GM23248 (cell line): ENCODE measurements at regions not wholly inside any gene's neighbourhood (a gene's known extent, or its start where the extent isn't known, plus 50 kb on each side); places are given as distances from the start of the nearest gene placed in this dataset.

Experiments used
- DNase-seq: peaks from one replicate; pipeline ENCODE4 v3.0.0-alpha.2; 2015
- H2AFZ ChIP-seq: fragments of 200-600 bp; sonication (generic); 2 replicates; pipeline ENCODE4 v1.6.1; 2016; ENCODE audit warnings: antibody characterized with exemption
- H3F3A ChIP-seq: fragments of 200-600 bp; sonication (generic); 2 replicates; pipeline ENCODE4 v1.6.1; 2016; ENCODE audit warnings: mild to moderate bottlenecking, antibody characterized with exemption, mixed run types; ENCODE audit not compliant: insufficient read depth
- H3K27ac ChIP-seq: fragments of 200-600 bp; sonication (generic); 2 replicates; pipeline ENCODE4 v1.5.1; 2016; ENCODE audit warnings: mild to moderate bottlenecking
- H3K27me3 ChIP-seq: fragments of 200-600 bp; sonication (generic); replicated peaks from 2 replicates; pipeline ENCODE4 v1.6.1; 2016; ENCODE audit warnings: mild to moderate bottlenecking; ENCODE audit not compliant: insufficient read depth
- H3K36me3 ChIP-seq: fragments of 200-600 bp; sonication (generic); 2 replicates; pipeline ENCODE4 v1.6.1; 2016; ENCODE audit warnings: low read depth, mild to moderate bottlenecking
- H3K4me1 ChIP-seq: fragments of 200-600 bp; sonication (generic); 2 replicates; pipeline ENCODE4 v1.6.1; 2016; ENCODE audit warnings: mild to moderate bottlenecking; ENCODE audit not compliant: insufficient read depth
- H3K4me2 ChIP-seq: fragments of 200-600 bp; sonication (generic); one replicate; pipeline ENCODE4 v1.6.1; 2016; ENCODE audit warnings: mild to moderate bottlenecking; ENCODE audit not compliant: unreplicated experiment
- H3K4me3 ChIP-seq: fragments of 200-600 bp; sonication (generic); 2 replicates; pipeline ENCODE4 v1.5.1; 2016; ENCODE audit warnings: mild to moderate bottlenecking
- H3K79me2 ChIP-seq: fragments of 200-600 bp; sonication (generic); 2 replicates; pipeline ENCODE4 v1.6.1; 2016; ENCODE audit warnings: mild to moderate bottlenecking; ENCODE audit not compliant: insufficient read depth
- H3K9ac ChIP-seq: fragments of 200-600 bp; sonication (generic); 2 replicates; pipeline ENCODE4 v1.6.1; 2016; ENCODE audit warnings: mild to moderate bottlenecking
- H3K9me2 ChIP-seq: fragments of 200-600 bp; sonication (generic); 2 replicates; pipeline ENCODE4 v1.6.1; 2016; ENCODE audit warnings: mixed run types, mild to moderate bottlenecking, moderate library complexity; ENCODE audit not compliant: insufficient read depth
- H3K9me3 ChIP-seq: fragments of 200-600 bp; sonication (generic); one replicate; pipeline ENCODE4 v1.6.1; 2017; ENCODE audit warnings: low read depth
- H4K20me1 ChIP-seq: fragments of 200-600 bp; sonication (generic); 2 replicates; pipeline ENCODE4 v1.6.0; 2016; ENCODE audit not compliant: insufficient read depth
- EZH2 ChIP-seq: fragments of 200-600 bp; sonication (generic); IDR thresholded peaks from 2 replicates; pipeline ENCODE4 v1.6.1; 2018; ENCODE audit warnings: antibody characterized with exemption, mild to moderate bottlenecking; ENCODE audit not compliant: insufficient read depth, poor library complexity, severe bottlenecking
- EZH2phosphoT487 ChIP-seq: fragments of 200-600 bp; sonication (generic); IDR thresholded peaks from 2 replicates; pipeline ENCODE4 v1.6.1; 2018; ENCODE audit warnings: antibody characterized with exemption, moderate library complexity, mild to moderate bottlenecking, low read depth; ENCODE audit not compliant: insufficient read depth
- WGBS, 2 experiments: methylation state at CpG; one replicate each; pipeline ENCODE4 v1.1.6; 2015 to 2017; ENCODE audit warnings: low lambda C conversion rate in 2 of 2, low coverage in 1 of 2; ENCODE audit errors: missing lambda C conversion rate in 2 of 2; 5-methylcytosine and 5-hydroxymethylcytosine counted together
- in situ Hi-C: fragments of 300-500 bp; cut with MboI; formaldehyde crosslinking; loops from 2 replicates; pipeline ENCODE4 v1.15.0; 2020

- WGBS, 2 experiments = 86 to 90% methylated on average over 5 of the region's 5 CpGs
- Histone ChIP-seq H2AFZ (no peak overlapping the region), H3K9me3 (no peaks in the 10 kb centered on the region), H3F3A (no peaks in the 10 kb centered on the region), H3K36me3 (no peaks in the 10 kb centered on the region), H3K9me2 (no peaks in the 10 kb centered on the region), H3K27me3 (no peaks in the 10 kb centered on the region), H3K9ac (no peak overlapping the region), H3K4me3 (no peak overlapping the region), H3K4me1 (peaks cover 9% of the 10 kb centered on the region), H3K27ac (no peak overlapping the region), H4K20me1 (no peaks in the 10 kb centered on the region), H3K79me2 (no peaks in the 10 kb centered on the region), H3K4me2 (no peak overlapping the region)
- in situ Hi-C loops = no loop called here
- no peak for DNase-seq
- no peak for TF ChIP-seq EZH2phosphoT487
- TF ChIP-seq EZH2 = no peak
Measured at GRCh38 chr12:89169321-89169720, 183.0 kb downstream of the DUSP6 start.

GRCh38 chr12:89167986-89168385 lies 184.3 kb downstream of the DUSP6 start:
- Histone ChIP-seq H3K9ac (no peak overlapping the region), H3K9me3 (no peaks in the 10 kb centered on the region), H3F3A (peaks cover 6% of the 10 kb centered on the region), H3K27ac (no peak overlapping the region), H3K4me1 (peaks cover 15% of the 10 kb centered on the region), H3K4me3 (no peak overlapping the region), H3K79me2 (no peaks in the 10 kb centered on the region), H3K27me3 (no peaks in the 10 kb centered on the region), H3K9me2 (no peaks in the 10 kb centered on the region), H4K20me1 (no peaks in the 10 kb centered on the region), H2AFZ (no peak overlapping the region), H3K4me2 (no peak overlapping the region), H3K36me3 (no peaks in the 10 kb centered on the region)
- TF ChIP-seq EZH2phosphoT487 (no peak), EZH2 (no peak)
- no peak for DNase-seq
- in situ Hi-C loops = no loop called here
- 98 to 100% methylated on average over 3 of the region's 3 CpGs for WGBS, 2 experiments

GRCh38 chr12:89166525-89166934 lies 185.8 kb downstream of the DUSP6 start:
- H3K27ac ChIP-seq = peak overlapping the region; percentile 23; the same call in 1 of the 2 replicates
- H3K9me2 ChIP-seq = no peaks in the 10 kb centered on the region
- no peaks in the 10 kb centered on the region for H4K20me1 ChIP-seq
- H3K36me3 ChIP-seq = no peaks in the 10 kb centered on the region
- H3K9me3 ChIP-seq = no peaks in the 10 kb centered on the region
- H3K79me2 ChIP-seq = no peaks in the 10 kb centered on the region
- H3K9ac ChIP-seq = no peak overlapping the region
- peaks cover 27% of the 10 kb centered on the region for H3K4me1 ChIP-seq
- peak; percentile 62 for DNase-seq
- no peak overlapping the region for H2AFZ ChIP-seq
- peaks cover 17% of the 10 kb centered on the region for H3F3A ChIP-seq
- no peak overlapping the region for H3K4me2 ChIP-seq
- TF ChIP-seq EZH2phosphoT487 (no peak), EZH2 (no peak)
- in situ Hi-C loops = no loop called here
- 87 to 100% methylated on average over 1 of the region's 1 CpG for WGBS, 2 experiments
- no peak overlapping the region for H3K4me3 ChIP-seq
- no peaks in the 10 kb centered on the region for H3K27me3 ChIP-seq

- Histone ChIP-seq H3F3A (peaks cover 21% of the 10 kb centered on the region), H3K79me2 (no peaks in the 10 kb centered on the region), H3K9me3 (no peaks in the 10 kb centered on the region), H3K4me2 (no peak overlapping the region), H3K36me3 (no peaks in the 10 kb centered on the region), H3K9me2 (no peaks in the 10 kb centered on the region), H4K20me1 (no peaks in the 10 kb centered on the region), H3K4me1 (peaks cover 31% of the 10 kb centered on the region), H3K27ac (no peak overlapping the region), H3K9ac (no peak overlapping the region), H2AFZ (no peak overlapping the region), H3K4me3 (no peak overlapping the region), H3K27me3 (no peaks in the 10 kb centered on the region)
- TF ChIP-seq EZH2phosphoT487 = no peak
- no peak for TF ChIP-seq EZH2
- WGBS, 2 experiments = 98 to 100% methylated on average over 1 of the region's 1 CpG
- in situ Hi-C loops = no loop called here
- no peak for DNase-seq
Measured at GRCh38 chr12:89166121-89166520, 186.2 kb downstream of the DUSP6 start.

- TF ChIP-seq EZH2phosphoT487 (no peak), EZH2 (no peak)
- no peak overlapping the region for H3K27ac ChIP-seq
- no peaks in the 10 kb centered on the region for H3K9me3 ChIP-seq
- H4K20me1 ChIP-seq = no peaks in the 10 kb centered on the region
- no peaks in the 10 kb centered on the region for H3K27me3 ChIP-seq
- no peaks in the 10 kb centered on the region for H3K79me2 ChIP-seq
- no peaks in the 10 kb centered on the region for H3K9me2 ChIP-seq
- no peaks in the 10 kb centered on the region for H3K36me3 ChIP-seq
- DNase-seq = no peak
- H3K9ac ChIP-seq = no peak overlapping the region
- no peak overlapping the region for H2AFZ ChIP-seq
- in situ Hi-C loops = no loop called here
- H3K4me3 ChIP-seq = no peak overlapping the region
- peaks cover 35% of the 10 kb centered on the region for H3K4me1 ChIP-seq
- peaks cover 25% of the 10 kb centered on the region for H3F3A ChIP-seq
- no peak overlapping the region for H3K4me2 ChIP-seq
Measured at GRCh38 chr12:89165703-89166102, 186.6 kb downstream of the DUSP6 start.
